ENCODE measurements at regions not wholly inside any gene's neighbourhood (a gene's known extent, or its start where the extent isn't known, plus 50 kb on each side); places are given as distances from the start of the nearest gene placed in this dataset.
A peak's percentile ranks its signal among the peaks of the same experiment; 100 is the strongest.

DNA sequence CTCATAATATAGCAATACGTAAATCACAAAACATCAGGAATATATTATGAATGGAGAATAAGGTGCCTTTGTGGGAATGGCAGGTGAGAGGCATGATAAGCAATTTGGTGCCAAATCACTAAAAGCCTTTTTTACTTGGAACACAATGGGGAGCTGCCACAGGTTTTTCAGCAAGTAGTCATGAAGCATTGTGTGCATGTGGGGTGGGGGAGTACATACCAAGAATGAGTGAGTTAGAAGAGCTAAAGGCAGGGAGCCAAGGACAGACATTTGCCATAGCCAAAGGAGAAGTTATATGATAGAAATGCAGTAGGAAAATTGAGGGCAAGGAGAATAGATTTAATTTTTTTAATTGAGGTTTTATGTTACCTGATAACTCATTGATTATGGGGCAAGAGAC, 445.0 kb upstream of the SMC2 start:
- peak; percentile 9 for DNase-seq

DNA sequence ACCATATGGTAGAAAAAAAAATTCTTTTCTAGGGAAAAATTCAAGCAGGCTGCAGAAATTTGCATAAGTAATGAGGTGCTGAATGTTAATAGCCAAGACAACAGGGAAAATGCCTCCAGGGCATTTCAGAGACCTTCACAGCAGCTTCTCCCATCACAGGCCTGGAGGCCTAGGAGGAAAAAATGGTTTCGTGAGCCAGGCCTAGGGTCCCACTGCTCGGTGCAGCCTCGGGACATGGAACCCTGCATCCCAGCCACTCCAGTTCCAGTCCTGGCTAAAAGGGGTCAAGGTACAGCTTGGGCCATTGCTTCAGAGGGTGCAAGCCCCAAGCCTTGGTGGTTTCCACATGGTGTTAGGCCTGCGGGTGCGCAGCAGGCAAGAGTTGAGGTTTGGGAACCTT, 436.0 kb upstream of the SMC2 start:
- no peak for DNase-seq

GRCh38 chr9:103660830-103661229, 433.3 kb upstream of the SMC2 start:
- DNase-seq, result no peak

GRCh38 chr9:103661663-103662062, 432.4 kb upstream of the SMC2 start:
- DNase-seq, result no peak

DNA sequence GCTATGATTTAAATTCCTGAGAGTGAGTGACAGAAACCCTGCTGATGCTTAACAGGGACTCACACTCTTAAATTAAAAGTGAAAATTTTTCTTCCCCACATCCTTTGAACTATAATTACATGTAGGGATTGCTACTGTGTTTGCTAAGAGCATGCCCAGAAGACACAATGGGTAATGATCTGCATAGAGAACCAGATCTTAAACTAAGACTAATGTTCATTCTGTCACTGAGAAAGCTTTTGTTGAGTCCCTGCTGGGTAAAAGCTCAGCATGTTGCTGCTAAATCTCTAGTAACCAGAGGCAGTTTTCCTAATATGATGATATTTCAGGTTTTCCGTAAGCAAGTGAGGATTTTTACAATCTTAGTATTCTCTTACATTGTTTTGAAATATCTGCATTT, 424.8 kb upstream of the SMC2 start:
- DNase-seq, result no peak

- no peak for DNase-seq
Measured at GRCh38 chr9:103674271-103674670, 419.8 kb upstream of the SMC2 start.

- no peak for DNase-seq
Measured at GRCh38 chr9:103680581-103680980, 413.5 kb upstream of the SMC2 start.

GRCh38 chr9:103681435-103681834, 412.7 kb upstream of the SMC2 start:
- DNase-seq, result no peak

DNA sequence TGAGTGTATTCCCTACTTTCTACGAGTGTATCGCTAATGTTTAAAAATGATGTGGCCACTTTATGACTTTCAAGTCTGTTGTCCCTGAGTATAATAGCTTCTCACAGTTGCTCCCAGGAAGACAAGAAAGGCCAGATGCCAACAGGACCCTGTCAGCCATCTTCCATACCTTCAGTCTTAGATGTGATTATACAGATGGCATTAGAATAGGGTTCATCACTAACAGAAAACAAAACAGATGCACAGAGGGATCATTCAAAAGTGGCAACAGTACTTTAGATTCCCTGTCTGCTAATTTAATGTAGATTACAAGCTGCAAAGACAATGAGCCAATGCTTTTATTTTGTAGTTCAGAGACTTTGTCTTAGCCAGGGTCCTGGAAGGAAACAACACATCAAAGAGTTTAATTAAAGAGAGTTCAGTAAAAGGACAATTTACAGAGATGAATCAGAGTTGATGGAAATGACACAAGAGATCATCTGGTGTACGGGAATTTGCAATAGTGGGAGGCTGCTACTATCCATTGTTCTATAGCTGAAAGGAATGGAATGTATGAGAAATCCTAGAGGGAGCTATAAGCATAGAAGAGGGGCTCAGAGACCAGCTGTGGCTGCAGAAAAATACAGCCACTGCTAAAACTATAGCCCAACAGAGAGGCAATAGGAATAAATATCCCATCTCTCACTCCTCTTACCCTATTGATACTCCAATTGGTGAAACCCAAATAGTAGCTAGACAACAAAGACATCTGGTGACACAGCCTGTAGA, 393.7 kb upstream of the SMC2 start:
- peak; percentile 12 for DNase-seq

- DNase-seq, result no peak
Measured at GRCh38 chr9:103702572-103702971, 391.5 kb upstream of the SMC2 start.

- peak; percentile 6 for DNase-seq
Measured at GRCh38 chr9:103707181-103707580, 386.9 kb upstream of the SMC2 start.

- DNase-seq, result no peak
Measured at GRCh38 chr9:103709366-103709765, 384.7 kb upstream of the SMC2 start.

DNA sequence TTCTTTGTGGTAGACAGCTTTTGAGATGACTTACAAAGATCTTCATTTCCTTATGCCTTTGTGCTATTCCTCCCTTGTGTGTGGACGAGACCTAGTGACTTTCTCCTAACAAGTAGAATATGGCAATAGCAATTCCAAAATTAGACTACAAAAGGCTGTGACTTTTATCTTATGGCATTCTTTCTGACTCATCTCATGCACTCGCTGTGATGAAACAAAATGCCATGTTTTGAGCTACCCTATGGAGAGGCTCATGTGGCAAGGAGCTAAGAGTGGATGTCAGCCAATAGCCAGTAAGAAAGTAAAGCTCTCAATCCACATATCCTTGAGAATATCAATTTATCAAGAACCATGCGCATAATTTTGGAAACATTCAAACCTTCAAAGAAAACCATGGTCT, 380.5 kb upstream of the SMC2 start:
- peak; percentile 59 for DNase-seq

DNA sequence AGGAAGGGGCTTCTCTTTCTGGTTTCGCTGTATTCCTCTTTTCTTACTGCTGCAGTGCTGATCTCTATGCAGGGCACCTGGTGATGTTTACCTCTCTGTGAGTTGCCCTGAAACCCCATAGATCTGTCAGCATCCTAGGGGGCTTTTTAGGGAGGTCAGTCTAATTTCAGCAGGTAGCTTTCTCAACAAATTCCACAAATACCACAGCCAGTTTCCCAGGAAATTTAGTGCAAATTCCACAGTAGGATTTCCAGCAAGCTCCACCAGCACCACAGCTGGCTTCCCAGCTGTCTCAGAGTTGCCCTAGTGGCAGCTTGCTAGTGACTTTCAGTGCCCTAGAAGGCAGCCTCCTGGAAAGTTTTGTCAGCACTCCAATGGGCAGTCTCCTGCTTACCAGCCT, 379.1 kb upstream of the SMC2 start:
- DNase-seq, result no peak

GRCh38 chr9:103721056-103721455, 373.1 kb upstream of the SMC2 start:
- DNase-seq, result no peak

DNA sequence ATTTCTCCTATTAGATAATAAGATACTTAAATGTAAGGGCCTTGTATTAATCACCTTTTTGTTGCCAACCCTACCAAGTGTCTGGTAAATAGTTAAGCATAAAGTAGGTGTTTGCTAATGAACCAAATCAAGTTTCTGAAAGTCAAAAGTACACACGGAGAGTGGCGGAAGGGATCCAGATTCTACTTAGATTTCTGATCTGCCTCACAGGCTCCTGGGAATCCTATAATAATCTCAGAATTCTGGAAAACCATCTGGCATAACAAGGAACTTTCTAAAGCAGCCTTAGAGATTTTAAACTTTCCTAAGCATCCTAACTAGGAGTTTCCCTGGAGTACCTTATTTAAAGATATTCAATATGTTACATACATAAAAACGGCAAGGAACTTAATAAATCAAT, 363.2 kb upstream of the SMC2 start:
- no peak for DNase-seq

- DNase-seq, result peak; percentile 39
Measured at GRCh38 chr9:103731541-103731940, 362.6 kb upstream of the SMC2 start.

DNA sequence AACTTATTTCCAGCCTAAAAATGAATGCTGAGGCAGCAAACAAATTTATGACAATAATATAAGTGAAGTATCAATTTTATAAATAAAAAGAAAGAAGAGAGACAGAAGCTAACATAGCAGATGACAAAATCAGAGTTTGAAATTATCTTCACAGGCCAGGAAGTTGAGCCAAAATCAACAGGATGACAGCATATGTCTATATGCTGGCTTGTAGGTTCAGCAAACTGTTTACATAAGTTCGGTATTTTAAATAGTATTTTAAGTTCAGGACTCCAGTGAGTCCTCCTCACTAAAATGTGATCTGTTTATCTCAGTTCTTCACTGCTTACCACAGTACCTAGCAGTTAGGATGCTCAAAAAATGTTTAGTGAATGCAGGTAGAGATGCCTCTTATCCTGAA, 359.6 kb upstream of the SMC2 start:
- DNase-seq, result peak; percentile 24

DNA sequence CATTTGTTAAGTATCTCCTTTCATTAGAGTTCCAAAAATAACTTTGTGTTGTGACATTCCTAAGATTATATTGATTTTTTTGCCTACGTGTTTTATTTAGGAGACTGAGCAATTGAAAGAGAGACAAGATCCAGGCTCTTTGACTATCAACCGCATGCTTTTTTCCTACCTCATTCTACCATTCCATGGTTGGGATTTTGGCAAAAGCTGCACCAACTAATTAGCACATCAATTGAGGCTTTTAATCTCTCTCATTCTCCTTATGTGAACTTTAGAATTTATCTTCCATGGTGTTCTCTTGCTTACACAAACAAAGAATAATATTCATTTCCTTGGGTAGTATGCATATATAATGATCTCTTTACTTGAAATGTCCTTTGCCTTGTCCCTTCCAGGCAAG, 338.7 kb upstream of the SMC2 start:
- DNase-seq, result peak; percentile 12

DNA sequence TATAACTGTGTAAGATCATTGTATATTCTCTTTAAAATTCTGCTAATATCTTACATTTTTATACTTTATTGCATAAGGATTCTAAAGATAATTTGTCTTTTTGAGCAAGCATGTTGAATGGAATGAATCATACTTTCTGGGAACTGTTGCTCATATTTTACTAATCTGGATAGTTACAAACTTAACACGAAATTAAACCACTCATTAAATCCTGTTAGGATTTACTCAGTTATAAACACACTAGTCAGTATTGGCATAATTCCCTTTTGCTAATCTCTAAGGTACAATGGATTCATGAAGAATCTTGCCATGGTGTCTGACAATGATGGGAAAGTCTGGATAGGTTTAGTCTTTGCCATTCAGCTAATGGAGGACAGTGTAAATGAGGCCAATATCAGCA, 338.1 kb upstream of the SMC2 start:
- DNase-seq, result peak; percentile 45

GRCh38 chr9:103757062-103757461, 337.0 kb upstream of the SMC2 start:
- DNase-seq, result no peak

GRCh38 chr9:103761466-103761865, 332.6 kb upstream of the SMC2 start:
- DNase-seq, result no peak

DNA sequence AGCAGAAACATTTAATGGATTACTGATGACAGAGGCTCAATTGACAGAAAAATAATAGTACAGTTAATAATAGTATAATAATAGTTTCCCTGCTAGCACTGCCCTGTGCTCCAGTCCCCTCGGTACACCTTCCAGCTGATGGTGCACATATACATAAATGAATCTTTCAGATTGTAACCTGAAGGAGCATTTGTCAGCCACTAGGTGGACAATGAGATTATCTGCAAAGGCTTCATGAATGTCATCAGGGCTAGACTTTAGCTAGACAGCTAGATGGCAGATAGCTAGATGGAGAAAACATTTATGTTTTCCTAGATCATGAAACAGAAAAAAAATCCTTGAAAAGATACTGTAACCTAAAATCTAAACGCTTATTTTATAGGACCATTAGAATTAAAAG, 304.4 kb upstream of the SMC2 start:
- DNase-seq, result peak; percentile 40

- peak; percentile 84 for DNase-seq
Measured at GRCh38 chr9:103798620-103799019, 295.5 kb upstream of the SMC2 start.

DNA sequence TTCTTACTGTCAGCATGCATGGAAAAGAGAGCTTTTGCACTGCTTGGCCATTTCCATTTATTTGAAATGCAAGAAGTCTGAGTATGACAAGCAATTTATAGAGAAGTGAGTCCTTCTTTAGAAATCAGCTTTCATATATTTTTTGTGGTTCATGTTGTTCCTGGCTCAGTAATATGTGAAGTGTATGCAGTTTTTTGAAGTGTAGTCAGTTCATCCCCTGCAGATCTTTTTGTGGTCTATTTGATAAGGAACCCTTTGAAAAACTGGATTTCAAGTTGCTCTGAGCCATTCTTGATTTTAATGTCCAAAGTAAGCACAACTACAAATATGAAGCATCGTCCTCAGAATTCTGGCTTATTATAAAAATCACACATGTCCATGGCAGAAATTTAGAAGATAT, 294.1 kb upstream of the SMC2 start:
- DNase-seq, result no peak
